Fibroblast of lung (primary cell): ENCODE measurements at regions not wholly inside any gene's neighbourhood (a gene's known extent, or its start where the extent isn't known, plus 50 kb on each side); places are given as distances from the start of the nearest gene placed in this dataset.

Source experiments
- DNase-seq, 2 donors: peaks; one replicate each; pipeline versions ENCODE4 v3.0.0 to v3.0.0-alpha.2; 2010; ENCODE audit warnings: low read depth in 2 of 2
- H2AFZ ChIP-seq: 2 replicates; pipeline ENCODE4 v1.5.1; 2012; ENCODE audit warnings: low read length, control low read depth, inconsistent platforms
- H3K27ac ChIP-seq: 2 replicates; pipeline ENCODE4 v1.5.1; 2011; ENCODE audit warnings: low read length, control low read depth; ENCODE audit not compliant: insufficient read depth
- H3K27me3 ChIP-seq: 2 replicates; pipeline ENCODE4 v1.5.1; 2011; ENCODE audit warnings: mild to moderate bottlenecking, low read length; ENCODE audit not compliant: control insufficient read depth, insufficient read depth
- H3K36me3 ChIP-seq: 2 replicates; pipeline ENCODE4 v1.5.1; 2011; ENCODE audit warnings: low read length; ENCODE audit not compliant: control insufficient read depth, insufficient read depth
- H3K4me1 ChIP-seq: 2 replicates; pipeline ENCODE4 v1.5.1; 2011; ENCODE audit warnings: low read length; ENCODE audit not compliant: control insufficient read depth, insufficient read depth; ENCODE audit errors: extremely low read depth
- H3K4me2 ChIP-seq: 2 replicates; pipeline ENCODE4 v1.5.1; 2011; ENCODE audit warnings: low read length, control low read depth; ENCODE audit not compliant: insufficient read depth; ENCODE audit errors: extremely low read depth
- H3K4me3 ChIP-seq, 4 experiments: fragments of 200-600 bp in 1 of 4; sonication (generic) in 1 of 4; replicated peaks in 1 of 4; 2 replicates each; pipeline ENCODE4 v1.5.1; 2011 to 2016; ENCODE audit warnings: low read length in 4 of 4, low read depth in 3 of 4, mild to moderate bottlenecking in 3 of 4, control low read depth in 2 of 4, inconsistent platforms in 1 of 4, mixed read lengths in 1 of 4; ENCODE audit not compliant: insufficient read depth in 1 of 4; ENCODE audit errors: control extremely low read depth in 1 of 4
- H3K79me2 ChIP-seq: 2 replicates; pipeline ENCODE4 v1.5.1; 2012; ENCODE audit warnings: mild to moderate bottlenecking, low read length, inconsistent platforms; ENCODE audit not compliant: control insufficient read depth, insufficient read depth
- H3K9ac ChIP-seq: 2 replicates; pipeline ENCODE4 v1.5.1; 2011; ENCODE audit warnings: mild to moderate bottlenecking, low read length, control low read depth; ENCODE audit not compliant: insufficient read depth
- H3K9me3 ChIP-seq: 2 replicates; pipeline ENCODE4 v1.5.1; 2012; ENCODE audit warnings: low read depth, low read length; ENCODE audit not compliant: control insufficient read depth, insufficient read depth
- H4K20me1 ChIP-seq: 2 replicates; pipeline ENCODE4 v1.5.1; 2011; ENCODE audit warnings: low read length; ENCODE audit not compliant: control insufficient read depth, insufficient read depth; ENCODE audit errors: extremely low read depth
- EZH2 ChIP-seq: IDR thresholded peaks from 2 replicates; pipeline ENCODE4 v1.5.1; 2012; ENCODE audit warnings: low read length, control low read depth, mild to moderate bottlenecking; ENCODE audit errors: missing control alignments
- TF ChIP-seq, protein P1 (sequence below), 2 donors: IDR thresholded peaks in 1 of 2; conservative IDR thresholded peaks in 1 of 2; 1 replicate in 1 of 2; 2 replicates in 1 of 2; pipeline ENCODE4 v1.5.1; 2011 to 2012; ENCODE audit warnings: low read length in 2 of 2, control low read depth in 1 of 2, inconsistent platforms in 1 of 2, low read depth in 1 of 2, mild to moderate bottlenecking in 1 of 2

GRCh38 chr4:52201715-52202114 is 150.6 kb downstream of the SPATA18 start:
- TF ChIP-seq, protein P1, sequence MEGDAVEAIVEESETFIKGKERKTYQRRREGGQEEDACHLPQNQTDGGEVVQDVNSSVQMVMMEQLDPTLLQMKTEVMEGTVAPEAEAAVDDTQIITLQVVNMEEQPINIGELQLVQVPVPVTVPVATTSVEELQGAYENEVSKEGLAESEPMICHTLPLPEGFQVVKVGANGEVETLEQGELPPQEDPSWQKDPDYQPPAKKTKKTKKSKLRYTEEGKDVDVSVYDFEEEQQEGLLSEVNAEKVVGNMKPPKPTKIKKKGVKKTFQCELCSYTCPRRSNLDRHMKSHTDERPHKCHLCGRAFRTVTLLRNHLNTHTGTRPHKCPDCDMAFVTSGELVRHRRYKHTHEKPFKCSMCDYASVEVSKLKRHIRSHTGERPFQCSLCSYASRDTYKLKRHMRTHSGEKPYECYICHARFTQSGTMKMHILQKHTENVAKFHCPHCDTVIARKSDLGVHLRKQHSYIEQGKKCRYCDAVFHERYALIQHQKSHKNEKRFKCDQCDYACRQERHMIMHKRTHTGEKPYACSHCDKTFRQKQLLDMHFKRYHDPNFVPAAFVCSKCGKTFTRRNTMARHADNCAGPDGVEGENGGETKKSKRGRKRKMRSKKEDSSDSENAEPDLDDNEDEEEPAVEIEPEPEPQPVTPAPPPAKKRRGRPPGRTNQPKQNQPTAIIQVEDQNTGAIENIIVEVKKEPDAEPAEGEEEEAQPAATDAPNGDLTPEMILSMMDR (conservative IDR thresholded peaks at IDR 0.05 in 1 of 2, IDR thresholded peaks at IDR 0.05 in 1 of 2; ENCODE audit: low read depth in 1 of 2, low read length in 2 of 2) = no peak
- no peak for TF ChIP-seq EZH2
- Histone ChIP-seq H2AFZ (no peak overlapping the region), H3K4me3 (no peak overlapping the region), H3K4me1 (no peaks in the 10 kb centered on the region), H3K36me3 (no peaks in the 10 kb centered on the region), H3K9me3 (no peaks in the 10 kb centered on the region), H3K27me3 (no peaks in the 10 kb centered on the region), H3K79me2 (no peaks in the 10 kb centered on the region), H3K4me2 (no peak overlapping the region), H3K9ac (no peak overlapping the region), H4K20me1 (no peaks in the 10 kb centered on the region), H3K27ac (no peak overlapping the region)
- DNase-seq = no peak

GRCh38 chr4:52202251-52202779 is 151.2 kb downstream of the SPATA18 start:
- H3K36me3 ChIP-seq = no peaks in the 10 kb centered on the region
- no peaks in the 10 kb centered on the region for H3K9me3 ChIP-seq
- no peak for DNase-seq
- H4K20me1 ChIP-seq = no peaks in the 10 kb centered on the region
- H3K4me2 ChIP-seq = no peak overlapping the region
- no peaks in the 10 kb centered on the region for H3K27me3 ChIP-seq
- H3K27ac ChIP-seq = no peak overlapping the region
- H3K4me3 ChIP-seq = no peak overlapping the region
- no peaks in the 10 kb centered on the region for H3K79me2 ChIP-seq
- TF ChIP-seq, protein P1 (conservative IDR thresholded peaks at IDR 0.05 in 1 of 2, IDR thresholded peaks at IDR 0.05 in 1 of 2; ENCODE audit: low read depth in 1 of 2, low read length in 2 of 2) = no peak
- no peak for TF ChIP-seq EZH2
- no peak overlapping the region for H2AFZ ChIP-seq
- H3K9ac ChIP-seq = no peak overlapping the region
- no peaks in the 10 kb centered on the region for H3K4me1 ChIP-seq

GRCh38 chr4:52202931-52203330 is 151.8 kb downstream of the SPATA18 start:
- H3K4me1 ChIP-seq = no peaks in the 10 kb centered on the region
- no peak overlapping the region for H3K4me3 ChIP-seq
- no peaks in the 10 kb centered on the region for H3K79me2 ChIP-seq
- no peak overlapping the region for H2AFZ ChIP-seq
- no peaks in the 10 kb centered on the region for H3K36me3 ChIP-seq
- H3K4me2 ChIP-seq = no peak overlapping the region
- no peak overlapping the region for H3K27ac ChIP-seq
- H3K9ac ChIP-seq = no peak overlapping the region
- H3K9me3 ChIP-seq = no peaks in the 10 kb centered on the region
- H4K20me1 ChIP-seq = no peaks in the 10 kb centered on the region
- no peaks in the 10 kb centered on the region for H3K27me3 ChIP-seq
- TF ChIP-seq EZH2 = no peak
- no peak for DNase-seq
